Stimulated activated naive CD8-positive, alpha-beta T cell treated with anti-CD3 and anti-CD28 coated beads, Interleukin-15, Interleukin-2, amounts not matched to agents 100 ng/mL and 50 ng/mL, for 24 hours (primary cell): ENCODE measurements at regions not wholly inside any gene's neighbourhood (a gene's known extent, or its start where the extent isn't known, plus 50 kb on each side); places are given as distances from the start of the nearest gene placed in this dataset.

Source experiments
- H3K27ac Mint-ChIP-seq: one replicate; pipeline ENCODE4 v1.8.0; 2021; ENCODE audit warnings: mild to moderate bottlenecking, mixed read lengths
- H3K27me3 Mint-ChIP-seq: one replicate; pipeline ENCODE4 v1.8.0; 2021; ENCODE audit warnings: mixed read lengths
- H3K36me3 Mint-ChIP-seq: one replicate; pipeline ENCODE4 v1.8.0; 2021; ENCODE audit warnings: low read depth, mixed read lengths
- H3K4me1 Mint-ChIP-seq: one replicate; pipeline ENCODE4 v1.8.0; 2021; ENCODE audit warnings: low read depth, mixed read lengths
- H3K4me3 Mint-ChIP-seq: one replicate; pipeline ENCODE4 v1.8.0; 2021; ENCODE audit warnings: mild to moderate bottlenecking, mixed read lengths
- H3K9me3 Mint-ChIP-seq: one replicate; pipeline ENCODE4 v1.8.0; 2021; ENCODE audit warnings: mixed read lengths

DNA sequence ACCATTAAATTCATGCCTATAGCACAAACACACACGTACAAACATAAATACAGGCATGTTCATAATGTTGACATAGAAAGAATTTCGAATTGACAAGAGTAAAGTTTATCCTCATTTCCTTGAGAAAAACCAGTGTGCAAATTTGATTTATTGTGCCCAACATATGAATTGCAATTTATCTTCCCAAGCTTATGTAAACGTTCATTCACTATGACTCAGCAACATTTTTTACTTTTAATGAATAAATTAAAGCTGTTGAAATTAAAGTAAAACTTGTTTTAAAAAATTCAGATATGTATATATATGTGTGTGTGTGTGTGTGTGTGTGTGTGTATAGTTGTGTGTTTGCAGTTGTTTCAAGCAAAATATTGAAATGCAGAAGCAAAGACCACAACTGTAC, 1067.9 kb downstream of the BRINP3 start:
- Mint-ChIP-seq H3K9me3 (peaks cover 3% of the 10 kb centered on the region), H3K4me3 (no peak overlapping the region), H3K27me3 (no peaks in the 10 kb centered on the region), H3K27ac (no peak overlapping the region), H3K36me3 (no peaks in the 10 kb centered on the region), H3K4me1 (no peaks in the 10 kb centered on the region)

- H3K4me3 Mint-ChIP-seq = no peak overlapping the region
- H3K9me3 Mint-ChIP-seq = peaks cover 4% of the 10 kb centered on the region
- no peak overlapping the region for H3K27ac Mint-ChIP-seq
- H3K27me3 Mint-ChIP-seq = no peaks in the 10 kb centered on the region
- no peaks in the 10 kb centered on the region for H3K4me1 Mint-ChIP-seq
- no peaks in the 10 kb centered on the region for H3K36me3 Mint-ChIP-seq
Observed at GRCh38 chr1:189424746-189425331, 1052.8 kb downstream of the BRINP3 start.

DNA sequence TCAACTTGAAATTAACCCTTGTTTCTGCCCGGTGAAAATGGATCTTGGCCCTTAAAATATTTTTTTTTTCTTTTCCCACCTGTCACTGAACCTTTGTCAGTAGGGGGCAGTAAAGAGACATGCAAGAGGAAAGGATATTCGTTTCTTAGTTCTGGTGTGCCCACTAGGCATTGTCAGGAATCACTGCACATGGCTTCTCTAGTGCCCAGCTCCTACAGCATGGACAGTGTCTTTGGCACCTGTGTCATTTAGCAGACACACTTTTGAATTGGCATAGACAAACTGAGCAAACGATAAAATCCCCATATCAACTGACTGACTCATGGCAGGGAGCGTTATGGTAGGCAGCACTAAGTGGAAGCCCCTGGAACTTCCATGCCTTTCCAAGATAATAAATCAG, 1048.1 kb downstream of the BRINP3 start:
- no peak overlapping the region for H3K4me3 Mint-ChIP-seq
- H3K36me3 Mint-ChIP-seq = no peaks in the 10 kb centered on the region
- no peaks in the 10 kb centered on the region for H3K27me3 Mint-ChIP-seq
- no peak overlapping the region for H3K27ac Mint-ChIP-seq
- no peaks in the 10 kb centered on the region for H3K4me1 Mint-ChIP-seq
- H3K9me3 Mint-ChIP-seq = peaks cover 4% of the 10 kb centered on the region

- H3K36me3 Mint-ChIP-seq = no peaks in the 10 kb centered on the region
- no peaks in the 10 kb centered on the region for H3K4me1 Mint-ChIP-seq
- H3K9me3 Mint-ChIP-seq = peaks cover 7% of the 10 kb centered on the region
- H3K27me3 Mint-ChIP-seq = no peaks in the 10 kb centered on the region
- no peak overlapping the region for H3K27ac Mint-ChIP-seq
- no peak overlapping the region for H3K4me3 Mint-ChIP-seq
Observed at GRCh38 chr1:189431447-189431846, 1046.2 kb downstream of the BRINP3 start.

- Mint-ChIP-seq H3K4me3 (no peak overlapping the region), H3K36me3 (no peaks in the 10 kb centered on the region), H3K27me3 (no peaks in the 10 kb centered on the region), H3K4me1 (no peaks in the 10 kb centered on the region), H3K9me3 (peaks cover 7% of the 10 kb centered on the region), H3K27ac (no peak overlapping the region)
Observed at GRCh38 chr1:189432753-189433152, 1044.9 kb downstream of the BRINP3 start.

DNA sequence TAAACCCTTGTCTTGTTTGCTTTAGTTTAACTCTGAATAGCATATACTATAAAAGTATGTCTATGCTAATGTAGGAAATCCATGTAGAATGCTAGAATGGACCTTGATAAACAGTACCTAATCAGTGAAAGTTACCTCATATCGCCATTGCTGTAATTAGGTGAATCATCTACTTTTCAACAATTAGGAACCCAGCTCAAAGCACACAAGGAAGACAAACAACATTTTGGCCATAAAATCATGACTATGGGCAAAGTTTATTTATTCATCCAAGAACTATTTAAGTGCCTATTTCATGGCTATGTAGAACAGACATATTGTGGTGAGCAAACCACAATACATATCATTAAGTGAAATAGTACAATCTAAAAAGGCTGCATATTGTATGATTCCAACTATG, 1043.2 kb downstream of the BRINP3 start:
- Mint-ChIP-seq H3K4me3 (no peak overlapping the region), H3K27me3 (no peaks in the 10 kb centered on the region), H3K4me1 (no peaks in the 10 kb centered on the region), H3K27ac (no peak overlapping the region), H3K36me3 (no peaks in the 10 kb centered on the region), H3K9me3 (peaks cover 5% of the 10 kb centered on the region)

- Mint-ChIP-seq H3K27ac (no peak overlapping the region), H3K4me3 (no peak overlapping the region), H3K9me3 (peaks cover 3% of the 10 kb centered on the region), H3K4me1 (no peaks in the 10 kb centered on the region), H3K27me3 (no peaks in the 10 kb centered on the region), H3K36me3 (no peaks in the 10 kb centered on the region)
Observed at GRCh38 chr1:189435398-189435797, 1042.3 kb downstream of the BRINP3 start.

- no peak overlapping the region for H3K4me3 Mint-ChIP-seq
- H3K36me3 Mint-ChIP-seq = no peaks in the 10 kb centered on the region
- no peak overlapping the region for H3K27ac Mint-ChIP-seq
- no peaks in the 10 kb centered on the region for H3K4me1 Mint-ChIP-seq
- peaks cover 3% of the 10 kb centered on the region for H3K9me3 Mint-ChIP-seq
- no peaks in the 10 kb centered on the region for H3K27me3 Mint-ChIP-seq
Observed at GRCh38 chr1:189438808-189439207, 1038.9 kb downstream of the BRINP3 start.

GRCh38 chr1:189463166-189463565, 1014.5 kb downstream of the BRINP3 start:
- no peak overlapping the region for H3K27ac Mint-ChIP-seq
- H3K36me3 Mint-ChIP-seq = no peaks in the 10 kb centered on the region
- no peak overlapping the region for H3K4me3 Mint-ChIP-seq
- H3K9me3 Mint-ChIP-seq = peaks cover 20% of the 10 kb centered on the region
- no peaks in the 10 kb centered on the region for H3K27me3 Mint-ChIP-seq
- no peaks in the 10 kb centered on the region for H3K4me1 Mint-ChIP-seq

- Mint-ChIP-seq H3K4me3 (no peak overlapping the region), H3K36me3 (no peaks in the 10 kb centered on the region), H3K27ac (no peak overlapping the region), H3K27me3 (no peaks in the 10 kb centered on the region), H3K4me1 (no peaks in the 10 kb centered on the region), H3K9me3 (peaks cover 4% of the 10 kb centered on the region)
Observed at GRCh38 chr1:189496768-189497167, 980.9 kb downstream of the BRINP3 start.

- Mint-ChIP-seq H3K27me3 (no peaks in the 10 kb centered on the region), H3K36me3 (no peaks in the 10 kb centered on the region), H3K9me3 (peaks cover 4% of the 10 kb centered on the region), H3K27ac (no peak overlapping the region), H3K4me3 (no peak overlapping the region), H3K4me1 (no peaks in the 10 kb centered on the region)
Observed at GRCh38 chr1:189499736-189500135, 977.9 kb downstream of the BRINP3 start.

GRCh38 chr1:189500778-189501177, 976.9 kb downstream of the BRINP3 start:
- H3K27me3 Mint-ChIP-seq = no peaks in the 10 kb centered on the region
- H3K4me3 Mint-ChIP-seq = no peak overlapping the region
- no peaks in the 10 kb centered on the region for H3K36me3 Mint-ChIP-seq
- H3K27ac Mint-ChIP-seq = no peak overlapping the region
- H3K4me1 Mint-ChIP-seq = no peaks in the 10 kb centered on the region
- peaks cover 7% of the 10 kb centered on the region for H3K9me3 Mint-ChIP-seq

- Mint-ChIP-seq H3K27ac (no peak overlapping the region), H3K4me3 (no peak overlapping the region), H3K27me3 (no peaks in the 10 kb centered on the region), H3K4me1 (no peaks in the 10 kb centered on the region), H3K36me3 (no peaks in the 10 kb centered on the region), H3K9me3 (peaks cover 16% of the 10 kb centered on the region)
Observed at GRCh38 chr1:189510827-189511226, 966.8 kb downstream of the BRINP3 start.

- Mint-ChIP-seq H3K27ac (no peak overlapping the region), H3K9me3 (peaks cover 21% of the 10 kb centered on the region), H3K27me3 (no peaks in the 10 kb centered on the region), H3K4me3 (no peak overlapping the region), H3K36me3 (no peaks in the 10 kb centered on the region), H3K4me1 (no peaks in the 10 kb centered on the region)
Observed at GRCh38 chr1:189513091-189513490, 964.6 kb downstream of the BRINP3 start.

GRCh38 chr1:189522441-189522840, 955.2 kb downstream of the BRINP3 start:
- H3K27ac Mint-ChIP-seq = no peak overlapping the region
- peaks cover 5% of the 10 kb centered on the region for H3K9me3 Mint-ChIP-seq
- H3K4me3 Mint-ChIP-seq = no peak overlapping the region
- H3K27me3 Mint-ChIP-seq = no peaks in the 10 kb centered on the region
- no peaks in the 10 kb centered on the region for H3K36me3 Mint-ChIP-seq
- H3K4me1 Mint-ChIP-seq = no peaks in the 10 kb centered on the region

GRCh38 chr1:189524501-189524900, 953.2 kb downstream of the BRINP3 start:
- Mint-ChIP-seq H3K9me3 (peaks cover 5% of the 10 kb centered on the region), H3K36me3 (no peaks in the 10 kb centered on the region), H3K4me1 (no peaks in the 10 kb centered on the region), H3K4me3 (no peak overlapping the region), H3K27me3 (no peaks in the 10 kb centered on the region), H3K27ac (no peak overlapping the region)
